Activated naive CD4-positive, alpha-beta T cell treated with anti-CD3 and anti-CD28 coated beads for 36 hours (primary cell): ENCODE measurements at regions not wholly inside any gene's neighbourhood (a gene's known extent, or its start where the extent isn't known, plus 50 kb on each side); places are given as distances from the start of the nearest gene placed in this dataset.
"Not testable (repeated sequence)": the region's sequence is repeated elsewhere in the genome, so short reads cannot be mapped to it uniquely, and the experiment has no call there.

ENCODE experiments used
- CTCF ChIA-PET: fragments of 350-600 bp; sonication (Branson Sonifier 250); formaldehyde crosslinking; loops from one replicate; lab custom pipeline; 2021; ENCODE audit warnings: antibody characterized with exemption; lab: Charles Lee
- DNase-seq: peaks from one replicate; pipeline ENCODE4 v3.0.0-alpha.2; 2020
- H3K27ac Mint-ChIP-seq: one replicate; pipeline ENCODE4 v1.8.0; 2021; ENCODE audit warnings: mild to moderate bottlenecking, mixed read lengths
- H3K27me3 Mint-ChIP-seq: one replicate; pipeline ENCODE4 v1.8.0; 2021; ENCODE audit warnings: low read depth, mixed read lengths
- H3K36me3 Mint-ChIP-seq: one replicate; pipeline ENCODE4 v1.8.0; 2021; ENCODE audit warnings: low read depth, mixed read lengths
- H3K4me1 Mint-ChIP-seq: one replicate; pipeline ENCODE4 v1.8.0; 2021; ENCODE audit warnings: low read depth, mixed read lengths
- H3K4me3 Mint-ChIP-seq: one replicate; pipeline ENCODE4 v1.8.0; 2021; ENCODE audit warnings: mild to moderate bottlenecking, moderate library complexity, mixed read lengths
- H3K9me3 Mint-ChIP-seq: one replicate; pipeline ENCODE4 v1.8.0; 2021; ENCODE audit warnings: mixed read lengths
- intact Hi-C: fragments of 100-400 bp; cut with micrococcal nuclease; formaldehyde crosslinking; loops from one replicate; pipeline ENCODE4 v1.15.1; 2023

GRCh38 chr16:86880316-86881117 is 302.2 kb downstream of the FOXL1 start:
- H3K9me3 Mint-ChIP-seq, result no peaks in the 10 kb centered on the region
- no peak overlapping the region for H3K4me3 Mint-ChIP-seq
- peaks cover 45% of the 10 kb centered on the region for H3K27me3 Mint-ChIP-seq
- no peaks in the 10 kb centered on the region for H3K4me1 Mint-ChIP-seq
- intact Hi-C loops, result no loop called here
- no peak for DNase-seq
- CTCF ChIA-PET, result no interaction called here
- H3K36me3 Mint-ChIP-seq, result no peaks in the 10 kb centered on the region
- H3K27ac Mint-ChIP-seq, result no peak overlapping the region

- no peaks in the 10 kb centered on the region for H3K9me3 Mint-ChIP-seq
- no peak for DNase-seq
- peaks cover 41% of the 10 kb centered on the region for H3K27me3 Mint-ChIP-seq
- H3K4me1 Mint-ChIP-seq, result no peaks in the 10 kb centered on the region
- H3K4me3 Mint-ChIP-seq, result no peak overlapping the region
- H3K27ac Mint-ChIP-seq, result no peak overlapping the region
- CTCF ChIA-PET, result no interaction called here
- intact Hi-C loops, result no loop called here
- H3K36me3 Mint-ChIP-seq, result no peaks in the 10 kb centered on the region
Measured at GRCh38 chr16:86881118-86881510, 302.8 kb downstream of the FOXL1 start.

- intact Hi-C loops, result no loop called here
- Mint-ChIP-seq H3K36me3 (no peaks in the 10 kb centered on the region), H3K27me3 (peaks cover 38% of the 10 kb centered on the region), H3K9me3 (no peaks in the 10 kb centered on the region), H3K4me1 (no peaks in the 10 kb centered on the region), H3K27ac (no peak overlapping the region), H3K4me3 (no peak overlapping the region)
- no peak for DNase-seq
- CTCF ChIA-PET, result no interaction called here
Measured at GRCh38 chr16:86881861-86882273, 303.5 kb downstream of the FOXL1 start.

GRCh38 chr16:86882586-86883280 is 304.4 kb downstream of the FOXL1 start:
- CTCF ChIA-PET, result no interaction called here
- Mint-ChIP-seq H3K36me3 (no peaks in the 10 kb centered on the region), H3K27me3 (peaks cover 31% of the 10 kb centered on the region), H3K4me3 (no peak overlapping the region), H3K9me3 (no peaks in the 10 kb centered on the region), H3K27ac (no peak overlapping the region), H3K4me1 (no peaks in the 10 kb centered on the region)
- no peak for DNase-seq
- intact Hi-C loops, result no loop called here

GRCh38 chr16:86883583-86884389 is 305.4 kb downstream of the FOXL1 start:
- H3K4me3 Mint-ChIP-seq, result no peak overlapping the region
- intact Hi-C loops, result no loop called here
- H3K36me3 Mint-ChIP-seq, result no peaks in the 10 kb centered on the region
- no peaks in the 10 kb centered on the region for H3K9me3 Mint-ChIP-seq
- CTCF ChIA-PET, result no interaction called here
- H3K27me3 Mint-ChIP-seq, result peaks cover 22% of the 10 kb centered on the region
- no peak for DNase-seq
- no peak overlapping the region for H3K27ac Mint-ChIP-seq
- H3K4me1 Mint-ChIP-seq, result no peaks in the 10 kb centered on the region

- Mint-ChIP-seq H3K4me1 (no peaks in the 10 kb centered on the region), H3K27ac (no peak overlapping the region), H3K27me3 (peaks cover 18% of the 10 kb centered on the region), H3K36me3 (no peaks in the 10 kb centered on the region), H3K9me3 (no peaks in the 10 kb centered on the region), H3K4me3 (no peak overlapping the region)
- intact Hi-C loops, result no loop called here
- DNase-seq, result no peak
- CTCF ChIA-PET, result no interaction called here
Measured at GRCh38 chr16:86884390-86884650, 306.0 kb downstream of the FOXL1 start.

- no peaks in the 10 kb centered on the region for H3K9me3 Mint-ChIP-seq
- DNase-seq, result no peak
- CTCF ChIA-PET, result no interaction called here
- no peaks in the 10 kb centered on the region for H3K36me3 Mint-ChIP-seq
- H3K4me3 Mint-ChIP-seq, result no peak overlapping the region
- no peaks in the 10 kb centered on the region for H3K4me1 Mint-ChIP-seq
- intact Hi-C loops, result no loop called here
- no peak overlapping the region for H3K27ac Mint-ChIP-seq
- peaks cover 10% of the 10 kb centered on the region for H3K27me3 Mint-ChIP-seq
Measured at GRCh38 chr16:86885139-86885538, 306.8 kb downstream of the FOXL1 start.

GRCh38 chr16:86886651-86887050 is 308.3 kb downstream of the FOXL1 start:
- Mint-ChIP-seq H3K9me3 (no peaks in the 10 kb centered on the region), H3K4me1 (no peaks in the 10 kb centered on the region), H3K27me3 (peaks cover 3% of the 10 kb centered on the region), H3K27ac (no peak overlapping the region), H3K36me3 (no peaks in the 10 kb centered on the region), H3K4me3 (no peak overlapping the region)
- CTCF ChIA-PET, result no interaction called here
- DNase-seq, result no peak
- intact Hi-C loops, result no loop called here

GRCh38 chr16:86887416-86887815 is 309.1 kb downstream of the FOXL1 start:
- Mint-ChIP-seq H3K27me3 (peaks cover 3% of the 10 kb centered on the region), H3K9me3 (no peaks in the 10 kb centered on the region), H3K4me1 (no peaks in the 10 kb centered on the region), H3K27ac (no peak overlapping the region), H3K36me3 (no peaks in the 10 kb centered on the region), H3K4me3 (no peak overlapping the region)
- intact Hi-C loops, result no loop called here
- CTCF ChIA-PET, result no interaction called here
- DNase-seq, result no peak

- H3K4me1 Mint-ChIP-seq, result no peaks in the 10 kb centered on the region
- H3K36me3 Mint-ChIP-seq, result no peaks in the 10 kb centered on the region
- peaks cover 4% of the 10 kb centered on the region for H3K27me3 Mint-ChIP-seq
- intact Hi-C loops, result no loop called here
- CTCF ChIA-PET, result no interaction called here
- H3K27ac Mint-ChIP-seq, result no peak overlapping the region
- no peak overlapping the region for H3K4me3 Mint-ChIP-seq
- DNase-seq, result no peak
- H3K9me3 Mint-ChIP-seq, result no peaks in the 10 kb centered on the region
Measured at GRCh38 chr16:86888231-86889053, 310.1 kb downstream of the FOXL1 start.

GRCh38 chr16:86889054-86889366 is 310.7 kb downstream of the FOXL1 start:
- DNase-seq, H3K9me3 Mint-ChIP-seq, intact Hi-C loops, H3K36me3 Mint-ChIP-seq, CTCF ChIA-PET, H3K27ac Mint-ChIP-seq, H3K27me3 Mint-ChIP-seq, H3K4me1 Mint-ChIP-seq, H3K4me3 Mint-ChIP-seq: not testable (repeated sequence)

GRCh38 chr16:86889974-86890373 is 311.6 kb downstream of the FOXL1 start:
- CTCF ChIA-PET, result no interaction called here
- DNase-seq, result no peak
- Mint-ChIP-seq H3K4me3 (no peak overlapping the region), H3K27me3 (peaks cover 6% of the 10 kb centered on the region), H3K27ac (no peak overlapping the region), H3K9me3 (no peaks in the 10 kb centered on the region), H3K4me1 (no peaks in the 10 kb centered on the region), H3K36me3 (no peaks in the 10 kb centered on the region)
- intact Hi-C loops, result no loop called here
